GM23248 (cell line): ENCODE measurements at regions not wholly inside any gene's neighbourhood (a gene's known extent, or its start where the extent isn't known, plus 50 kb on each side); places are given as distances from the start of the nearest gene placed in this dataset.
"Not testable (repeated sequence)": the region's sequence is repeated elsewhere in the genome, so short reads cannot be mapped to it uniquely, and the experiment has no call there.

Experiments used
- EZH2 ChIP-seq: fragments of 200-600 bp; sonication (generic); IDR thresholded peaks from 2 replicates; pipeline ENCODE4 v1.6.1; 2018; ENCODE audit warnings: antibody characterized with exemption, mild to moderate bottlenecking; ENCODE audit not compliant: insufficient read depth, poor library complexity, severe bottlenecking
- EZH2phosphoT487 ChIP-seq: fragments of 200-600 bp; sonication (generic); IDR thresholded peaks from 2 replicates; pipeline ENCODE4 v1.6.1; 2018; ENCODE audit warnings: antibody characterized with exemption, moderate library complexity, mild to moderate bottlenecking, low read depth; ENCODE audit not compliant: insufficient read depth

DNA sequence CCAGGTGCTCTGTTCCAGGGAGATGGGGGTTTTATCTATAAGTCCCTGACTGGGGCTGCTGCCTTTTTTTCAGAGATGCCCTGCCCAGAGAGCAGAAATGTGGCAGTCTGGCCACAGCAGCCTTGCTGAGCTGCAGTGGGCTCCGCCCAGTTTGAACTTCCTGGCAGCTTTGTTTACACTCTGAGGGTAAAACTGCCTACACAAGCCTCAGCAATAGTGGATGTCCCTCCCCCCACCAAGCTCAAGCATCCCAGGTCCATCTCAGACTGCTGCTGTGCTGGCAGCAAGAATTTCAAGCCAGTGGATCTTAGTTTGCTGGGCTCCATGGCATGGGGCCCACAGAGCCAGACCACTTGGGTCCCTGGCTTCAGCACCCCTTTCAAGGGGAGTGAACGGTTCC is 84.8 kb upstream of the UNC13C start:
- TF ChIP-seq EZH2phosphoT487, EZH2: not testable (repeated sequence)
